ENCODE measurements at regions not wholly inside any gene's neighbourhood (a gene's known extent, or its start where the extent isn't known, plus 50 kb on each side); places are given as distances from the start of the nearest gene placed in this dataset.
"Not testable (repeated sequence)": the region's sequence is repeated elsewhere in the genome, so short reads cannot be mapped to it uniquely, and the experiment has no call there.

- no peak for DNase-seq (ENCODE audit: low read depth, low spot score)
Measured at GRCh38 chr14:34300882-34301734, 160.9 kb downstream of the SPTSSA start.

GRCh38 chr14:34300330-34300729, 161.7 kb downstream of the SPTSSA start:
- no peak for DNase-seq (ENCODE audit: low read depth, low spot score)

- no peak for DNase-seq (ENCODE audit: low read depth, low spot score)
Measured at GRCh38 chr14:34299360-34299759, 162.7 kb downstream of the SPTSSA start.

GRCh38 chr14:34297786-34298520, 164.1 kb downstream of the SPTSSA start:
- no peak for DNase-seq (ENCODE audit: low read depth, low spot score)

GRCh38 chr14:34283590-34283989, 178.4 kb downstream of the SPTSSA start:
- no peak for DNase-seq (ENCODE audit: low read depth, low spot score)

- DNase-seq (ENCODE audit: low read depth, low spot score): no peak
Measured at GRCh38 chr14:34277191-34277590, 184.8 kb downstream of the SPTSSA start.

GRCh38 chr14:34275530-34275929, 186.5 kb downstream of the SPTSSA start:
- DNase-seq (ENCODE audit: low read depth, low spot score): no peak

GRCh38 chr14:34275078-34275477, 187.0 kb downstream of the SPTSSA start:
- DNase-seq (ENCODE audit: low read depth, low spot score): no peak

- not testable (repeated sequence) for DNase-seq (ENCODE audit: low read depth, low spot score)
Measured at GRCh38 chr14:34273716-34274115, 188.3 kb downstream of the SPTSSA start.

- no peak for DNase-seq (ENCODE audit: low read depth, low spot score)
Measured at GRCh38 chr14:34270361-34270760, 191.7 kb downstream of the SPTSSA start.

GRCh38 chr14:34266344-34266743, 195.7 kb downstream of the SPTSSA start:
- DNase-seq (ENCODE audit: low read depth, low spot score): no peak

GRCh38 chr14:34262127-34262910, 199.7 kb downstream of the SPTSSA start:
- DNase-seq (ENCODE audit: low read depth, low spot score): no peak

GRCh38 chr14:34259996-34260395, 202.0 kb downstream of the SPTSSA start:
- DNase-seq (ENCODE audit: low read depth, low spot score): no peak

GRCh38 chr14:34258318-34258717, 203.7 kb downstream of the SPTSSA start:
- no peak for DNase-seq (ENCODE audit: low read depth, low spot score)

GRCh38 chr14:34257505-34257904, 204.5 kb downstream of the SPTSSA start:
- DNase-seq (ENCODE audit: low read depth, low spot score): no peak

- no peak for DNase-seq (ENCODE audit: low read depth, low spot score)
Measured at GRCh38 chr14:34256223-34256622, 205.8 kb downstream of the SPTSSA start.

GRCh38 chr14:34254571-34254970, 207.5 kb downstream of the SPTSSA start:
- DNase-seq (ENCODE audit: low read depth, low spot score): no peak

- DNase-seq (ENCODE audit: low read depth, low spot score): no peak
Measured at GRCh38 chr14:34254031-34254430, 208.0 kb downstream of the SPTSSA start.

GRCh38 chr14:34252227-34252626, 209.8 kb downstream of the SPTSSA start:
- no peak for DNase-seq (ENCODE audit: low read depth, low spot score)

GRCh38 chr14:34251662-34252061, 210.4 kb downstream of the SPTSSA start:
- no peak for DNase-seq (ENCODE audit: low read depth, low spot score)

GRCh38 chr14:34250959-34251358, 211.1 kb downstream of the SPTSSA start:
- no peak for DNase-seq (ENCODE audit: low read depth, low spot score)

- no peak for DNase-seq (ENCODE audit: low read depth, low spot score)
Measured at GRCh38 chr14:34247605-34248004, 214.4 kb downstream of the SPTSSA start.
